GM18858 (cell line): ENCODE measurements at regions not wholly inside any gene's neighbourhood (a gene's known extent, or its start where the extent isn't known, plus 50 kb on each side); places are given as distances from the start of the nearest gene placed in this dataset.

Experiments used
- ATAC-seq: cut with Tn5 transposase; IDR thresholded peaks from one replicate; pipeline ENCODE4 v1.9.1; 2021; ENCODE audit not compliant: unreplicated experiment

DNA sequence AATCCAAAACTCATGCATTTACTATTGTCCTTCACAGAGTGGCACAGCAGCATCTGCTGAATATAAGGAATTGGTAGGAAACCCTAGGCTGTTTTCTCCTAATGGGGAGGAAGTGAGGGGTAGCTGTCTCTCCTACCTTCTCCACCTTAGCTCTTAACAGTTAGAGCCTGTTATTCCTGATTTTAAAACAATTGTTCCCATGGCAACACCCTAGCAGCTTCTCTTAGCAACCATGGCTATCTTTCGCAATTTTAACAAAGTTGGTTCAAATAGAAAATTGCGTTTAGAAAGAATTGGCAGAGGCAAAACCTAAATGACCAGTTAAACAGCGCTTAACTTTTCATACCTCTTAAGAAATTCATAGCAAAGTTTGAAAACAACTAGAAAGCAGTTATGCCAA lies 603.4 kb upstream of the AUTS2 start:
- no peak for ATAC-seq

DNA sequence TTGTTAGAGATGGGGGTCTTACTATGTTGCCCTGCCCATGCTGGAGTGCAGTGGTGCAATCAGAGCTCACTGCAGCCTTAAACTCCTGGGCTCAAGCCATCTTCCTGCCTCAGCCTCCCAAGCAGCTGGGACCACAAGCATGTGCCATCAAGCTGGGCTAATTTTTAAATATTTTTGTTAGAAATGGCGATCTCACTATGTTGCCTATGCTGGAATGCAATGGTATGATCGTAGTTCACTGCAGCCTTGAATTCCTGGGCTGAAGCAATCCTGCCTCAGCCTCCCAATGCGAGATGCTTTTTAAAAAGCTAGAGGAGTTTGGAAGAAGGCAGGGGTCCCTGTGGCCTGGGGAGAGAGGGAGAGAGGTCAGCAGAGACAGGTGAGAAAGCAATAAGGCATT lies 600.1 kb upstream of the AUTS2 start:
- ATAC-seq: no peak

DNA sequence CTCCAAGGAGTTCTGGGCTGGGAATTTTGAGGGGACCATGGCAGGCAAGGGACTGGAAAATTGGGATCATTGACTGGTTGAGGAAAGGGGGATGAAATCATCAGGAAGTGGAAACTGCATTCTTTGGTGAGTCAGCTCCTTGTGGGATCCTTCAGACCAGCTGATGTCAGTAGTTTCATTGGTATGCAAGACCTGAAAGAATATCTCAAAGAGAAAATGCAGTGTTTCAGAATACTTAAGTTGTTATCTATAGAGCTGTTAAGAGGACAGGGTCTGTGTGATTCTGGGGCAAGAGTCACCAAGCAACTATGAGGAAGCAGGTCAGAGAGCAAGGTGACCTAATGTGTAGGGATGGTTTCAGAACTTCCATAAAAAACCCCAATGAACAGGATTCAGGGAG lies 595.9 kb upstream of the AUTS2 start:
- no peak for ATAC-seq

DNA sequence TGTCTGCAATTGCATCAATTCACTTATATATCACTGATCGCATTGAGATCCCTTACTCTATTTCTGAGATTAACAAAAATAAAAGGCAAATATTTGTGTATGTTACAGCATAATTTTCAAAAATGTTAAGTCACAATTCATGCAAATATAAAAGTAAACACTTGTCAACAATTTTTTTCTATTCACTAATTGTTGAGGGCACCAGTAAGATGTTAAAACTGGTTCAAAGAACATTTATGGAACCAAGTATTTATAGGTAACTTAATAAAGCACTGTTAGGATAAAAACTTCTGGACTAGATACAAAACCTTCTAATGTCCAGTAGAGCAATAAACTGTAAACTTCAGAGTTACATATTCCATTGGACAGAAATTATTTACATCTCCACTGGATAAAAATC lies 586.1 kb upstream of the AUTS2 start:
- no peak for ATAC-seq

DNA sequence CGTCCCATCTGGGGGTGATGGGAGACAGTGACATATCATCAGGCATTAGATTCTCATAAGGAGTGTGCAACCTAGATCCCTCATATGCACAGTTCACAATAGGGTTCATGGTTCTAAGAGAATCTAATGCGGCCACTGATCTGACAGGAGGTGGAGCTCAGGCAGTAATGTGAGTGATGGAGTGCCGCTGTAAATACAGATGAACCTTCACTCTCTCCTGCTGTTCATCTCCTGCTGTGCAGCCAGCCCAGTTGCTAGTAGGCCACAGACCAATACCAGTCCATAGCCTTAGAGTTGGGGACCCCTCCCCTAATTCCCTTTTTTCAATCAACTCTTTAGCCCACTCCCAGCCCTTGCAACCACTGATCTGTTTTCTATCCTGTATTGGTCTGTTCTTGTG lies 581.1 kb upstream of the AUTS2 start:
- ATAC-seq: no peak

DNA sequence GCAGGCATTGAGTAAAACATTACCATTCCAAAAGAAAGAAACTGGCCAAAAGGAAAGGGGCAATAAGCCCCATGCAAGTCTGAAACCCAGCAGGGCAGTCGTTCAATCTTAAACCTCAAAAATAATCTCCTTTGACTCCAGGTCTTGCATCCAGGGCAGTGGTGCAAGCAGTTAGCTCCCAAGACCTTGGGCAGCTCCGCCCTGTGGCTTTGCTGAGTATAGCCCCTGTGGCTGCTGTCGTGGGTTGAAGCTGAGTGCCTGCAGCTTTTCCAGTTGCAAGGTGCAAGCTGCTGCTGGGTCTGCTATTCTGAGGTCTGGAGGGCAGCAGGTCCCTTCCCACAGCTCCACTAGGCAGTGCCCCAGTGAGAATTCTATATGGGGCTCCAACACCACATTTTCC lies 580.1 kb upstream of the AUTS2 start:
- ATAC-seq: no peak

DNA sequence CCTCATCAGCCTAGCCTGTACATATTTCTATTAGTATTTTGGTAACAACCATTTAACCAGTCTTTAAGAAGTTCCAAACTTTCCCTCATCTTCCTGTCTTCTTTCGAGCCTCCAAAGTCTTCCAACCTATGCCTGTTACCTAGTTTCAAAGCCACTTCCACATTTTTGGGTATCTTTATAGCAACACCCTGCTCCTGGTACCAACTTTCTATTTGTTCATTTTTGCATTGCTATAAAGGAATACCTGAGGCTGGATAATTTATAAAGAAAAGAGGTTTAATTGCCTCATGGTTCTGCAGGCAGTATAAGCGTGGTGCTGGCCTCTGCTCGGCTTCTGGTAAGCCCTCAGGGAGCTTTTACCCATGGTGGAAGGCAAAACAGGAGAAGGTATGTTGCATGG lies 578.8 kb upstream of the AUTS2 start:
- ATAC-seq: no peak

DNA sequence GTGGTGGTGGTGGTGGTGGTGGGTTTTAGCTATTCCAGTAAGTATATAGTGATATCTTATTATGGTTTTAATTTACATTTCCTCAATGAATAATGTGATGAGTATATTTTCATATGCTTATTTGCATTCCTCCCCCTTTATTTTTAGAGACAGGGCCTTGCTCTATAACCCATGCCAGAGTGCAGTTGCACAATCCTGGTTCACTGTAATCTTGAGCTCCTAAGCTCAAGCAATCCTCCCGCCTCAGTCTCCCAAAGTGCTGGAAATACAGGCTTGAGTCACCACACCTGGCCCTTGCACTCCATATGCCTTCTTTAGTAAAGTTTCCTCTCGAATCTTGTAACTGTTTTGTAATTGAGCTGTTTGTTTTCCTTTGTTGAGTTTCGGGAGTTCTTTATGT lies 577.7 kb upstream of the AUTS2 start:
- no peak for ATAC-seq

DNA sequence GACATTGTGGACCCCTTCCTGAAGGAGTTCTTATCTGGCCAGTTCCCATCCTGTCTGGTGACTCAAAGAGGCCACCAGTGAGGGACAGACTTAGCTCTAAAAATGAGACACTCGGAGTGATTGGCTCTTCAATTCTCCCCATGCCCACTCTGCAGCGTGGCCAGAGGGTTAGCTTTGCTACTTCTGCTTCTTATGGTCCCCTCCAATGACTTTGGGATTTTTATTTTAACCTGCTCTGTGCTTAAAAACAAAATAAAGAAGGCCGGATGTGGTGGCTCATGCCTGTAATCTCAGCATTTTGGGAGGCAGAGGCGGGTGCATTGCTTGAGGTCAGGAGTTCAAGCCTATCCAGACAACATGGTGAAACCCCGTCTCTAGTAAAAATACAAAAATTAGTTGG lies 573.0 kb upstream of the AUTS2 start:
- no peak for ATAC-seq

DNA sequence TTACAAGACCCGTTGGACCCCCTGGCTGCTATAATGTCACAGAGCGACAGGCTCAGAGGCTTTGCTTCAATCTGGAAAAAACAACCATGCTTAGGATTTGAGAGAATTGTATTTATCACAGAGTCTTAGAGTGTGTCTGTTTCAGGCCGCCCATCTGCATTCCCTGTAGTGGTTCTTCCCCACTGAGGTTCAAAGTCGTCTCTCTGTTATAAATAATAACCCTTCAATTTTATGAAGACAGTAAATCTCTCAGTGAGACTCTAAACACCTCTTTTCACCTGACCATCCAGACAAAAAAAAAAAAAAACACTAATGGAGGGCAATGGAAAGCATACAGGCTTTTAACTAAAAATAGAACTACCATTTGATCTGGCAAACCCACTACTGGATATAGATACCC lies 565.4 kb upstream of the AUTS2 start:
- no peak for ATAC-seq

DNA sequence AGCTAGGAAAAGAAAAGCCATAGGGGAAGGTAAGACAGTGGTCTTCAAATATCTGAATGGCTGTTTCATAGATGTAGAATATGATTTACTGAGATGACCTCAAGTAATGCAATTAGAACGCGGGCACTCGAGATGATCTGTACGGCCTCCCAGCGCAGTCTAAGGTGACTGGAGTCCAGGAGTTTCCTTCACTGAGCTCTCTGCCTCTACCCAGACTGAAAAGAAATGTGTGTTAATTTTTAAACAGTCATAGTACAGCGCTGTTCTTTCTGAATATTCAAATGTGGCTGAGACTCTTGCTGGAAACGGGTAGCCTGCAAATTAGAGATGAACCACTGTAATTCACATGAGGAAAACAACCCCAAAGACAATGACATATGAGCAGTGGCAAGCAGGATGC lies 562.4 kb upstream of the AUTS2 start:
- ATAC-seq: no peak

DNA sequence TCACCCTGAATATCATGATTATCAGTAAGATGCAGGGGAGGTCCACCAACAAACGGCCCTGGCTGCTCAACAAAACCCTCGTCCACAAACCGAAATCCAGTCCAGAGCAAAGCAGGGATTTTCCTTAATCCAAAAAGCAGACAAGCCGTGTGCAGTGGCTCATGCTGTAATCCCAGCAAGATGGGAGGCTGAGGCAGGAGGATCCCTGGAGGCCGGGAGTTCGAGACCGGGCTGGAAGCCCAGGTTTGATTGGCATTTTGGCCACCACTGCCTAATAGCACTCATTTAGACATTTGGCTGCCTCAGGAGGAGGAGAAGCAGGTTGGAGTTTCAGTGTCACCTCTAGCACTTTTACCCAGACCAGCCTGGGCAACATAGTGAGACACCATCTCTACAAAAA lies 562.0 kb upstream of the AUTS2 start:
- no peak for ATAC-seq

DNA sequence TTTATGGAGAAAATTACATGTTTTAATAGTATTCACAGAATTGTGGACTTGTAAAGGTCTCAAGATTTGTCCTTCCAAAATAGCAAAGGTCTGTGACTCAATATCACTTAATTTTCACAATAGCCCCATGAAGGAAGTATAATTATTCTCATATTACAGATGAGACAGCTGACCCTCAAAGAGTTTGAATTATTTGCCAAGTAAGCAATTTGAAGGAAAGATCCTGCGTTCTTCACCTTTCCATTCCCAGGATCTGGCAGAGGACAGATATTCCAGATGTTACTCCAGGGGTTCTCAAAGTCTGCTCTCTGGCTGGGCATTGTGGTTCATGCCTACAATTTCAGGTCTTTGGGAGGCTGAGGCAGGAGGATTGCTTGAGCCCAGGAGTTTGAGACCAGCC lies 559.4 kb upstream of the AUTS2 start:
- ATAC-seq: no peak

DNA sequence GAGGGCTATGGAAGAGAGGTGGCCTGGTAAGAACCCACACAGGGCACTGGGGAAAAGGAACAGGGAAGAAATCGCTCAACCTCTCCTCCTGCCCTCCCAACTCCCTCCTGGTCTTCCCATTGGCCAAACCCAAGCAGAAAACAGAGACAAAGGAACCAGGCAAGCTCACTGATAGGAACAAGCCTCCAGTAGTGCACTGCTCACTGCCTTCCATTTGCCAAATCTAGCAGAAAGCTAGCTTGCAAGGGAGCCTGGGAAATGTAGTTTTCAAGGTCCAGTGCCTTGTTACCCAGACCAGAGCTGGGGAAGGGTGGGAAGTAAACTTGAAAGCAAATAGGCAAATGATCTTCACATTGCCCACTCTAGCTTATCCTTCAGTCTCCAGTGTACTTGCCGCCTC lies 556.1 kb upstream of the AUTS2 start:
- ATAC-seq: no peak

DNA sequence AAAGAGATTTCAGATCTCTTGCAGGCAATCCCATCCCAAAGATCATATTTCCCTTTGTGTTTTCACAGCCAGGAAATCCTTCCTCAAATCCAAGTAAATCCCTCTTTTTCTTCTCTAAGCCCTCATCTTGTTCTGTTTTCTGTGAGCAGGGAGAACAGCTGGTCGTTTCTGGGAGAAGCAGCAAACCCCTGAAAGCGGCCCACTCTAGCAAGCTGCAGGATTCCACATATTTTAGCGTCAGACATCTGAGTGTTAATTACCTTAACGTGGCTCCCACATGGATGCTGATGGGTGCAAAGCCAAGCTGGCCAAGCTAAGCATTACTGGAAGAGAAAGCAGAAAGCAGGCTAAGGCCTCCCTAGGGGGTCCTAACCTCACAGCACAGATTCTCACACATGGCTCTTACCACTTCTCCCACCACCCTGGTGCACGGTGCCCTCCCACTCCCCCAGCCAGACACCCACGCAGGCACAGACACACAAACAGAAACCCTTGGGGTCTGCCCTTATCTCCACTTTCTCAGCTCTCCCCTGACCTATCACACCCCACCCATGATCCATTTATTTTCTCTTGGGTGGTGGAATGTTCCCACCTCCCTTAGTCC lies 551.0 kb upstream of the AUTS2 start:
- no peak for ATAC-seq

DNA sequence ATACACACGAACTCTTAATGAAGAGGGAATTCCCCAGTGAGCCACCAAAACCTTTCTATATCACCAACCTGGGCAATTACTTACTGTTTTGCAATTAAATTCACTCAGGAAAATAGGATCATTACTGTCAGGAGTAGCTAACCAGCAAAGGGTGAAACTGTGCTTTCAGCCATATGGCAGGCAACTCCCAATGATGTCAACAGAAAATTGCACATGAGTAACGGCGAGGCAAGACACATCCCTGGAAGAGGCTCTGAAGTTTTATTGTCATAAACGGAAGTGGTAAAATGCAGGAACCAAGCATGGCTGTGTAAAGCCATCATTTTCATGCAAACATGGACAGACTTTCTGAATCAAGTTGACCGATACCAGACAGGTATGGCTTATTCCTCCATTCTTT lies 548.9 kb upstream of the AUTS2 start:
- no peak for ATAC-seq

DNA sequence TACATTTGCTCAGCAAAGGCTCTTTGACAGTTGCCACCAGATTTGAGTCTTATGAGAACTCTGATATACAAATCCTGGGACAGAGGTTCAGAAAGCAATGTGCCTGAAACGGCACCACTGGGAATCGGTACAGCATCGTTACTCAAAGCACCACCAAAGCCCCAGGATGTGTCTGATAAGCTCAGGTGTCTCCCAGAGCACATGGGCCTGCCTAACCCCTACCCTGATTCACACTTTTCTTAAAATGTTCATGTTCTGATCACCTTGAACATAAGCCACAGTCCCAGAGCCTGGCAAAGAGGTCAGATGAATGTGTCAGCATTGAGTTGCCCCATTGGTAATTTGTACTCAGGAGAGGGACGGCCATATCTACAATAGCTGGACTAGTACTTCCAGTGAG lies 545.8 kb upstream of the AUTS2 start:
- no peak for ATAC-seq

DNA sequence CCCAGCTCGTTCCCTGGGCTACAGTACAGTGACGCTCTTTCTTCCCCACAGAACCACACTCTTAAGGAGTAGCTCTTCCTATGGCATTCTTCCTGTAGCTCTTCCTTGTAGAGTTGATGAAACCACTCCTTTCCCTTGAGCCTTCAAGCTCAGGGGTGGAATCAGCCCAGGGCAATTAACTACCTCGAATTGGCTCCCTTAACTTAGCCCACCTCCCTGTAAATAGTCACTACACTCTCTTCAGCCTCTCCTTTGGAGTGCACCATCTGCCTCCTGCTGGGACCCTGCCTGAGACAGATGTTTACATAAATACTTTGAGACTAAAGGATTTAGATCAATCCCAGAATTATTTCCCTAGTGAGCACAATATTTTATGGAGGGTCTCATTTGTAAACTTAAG lies 537.8 kb upstream of the AUTS2 start:
- ATAC-seq: no peak

DNA sequence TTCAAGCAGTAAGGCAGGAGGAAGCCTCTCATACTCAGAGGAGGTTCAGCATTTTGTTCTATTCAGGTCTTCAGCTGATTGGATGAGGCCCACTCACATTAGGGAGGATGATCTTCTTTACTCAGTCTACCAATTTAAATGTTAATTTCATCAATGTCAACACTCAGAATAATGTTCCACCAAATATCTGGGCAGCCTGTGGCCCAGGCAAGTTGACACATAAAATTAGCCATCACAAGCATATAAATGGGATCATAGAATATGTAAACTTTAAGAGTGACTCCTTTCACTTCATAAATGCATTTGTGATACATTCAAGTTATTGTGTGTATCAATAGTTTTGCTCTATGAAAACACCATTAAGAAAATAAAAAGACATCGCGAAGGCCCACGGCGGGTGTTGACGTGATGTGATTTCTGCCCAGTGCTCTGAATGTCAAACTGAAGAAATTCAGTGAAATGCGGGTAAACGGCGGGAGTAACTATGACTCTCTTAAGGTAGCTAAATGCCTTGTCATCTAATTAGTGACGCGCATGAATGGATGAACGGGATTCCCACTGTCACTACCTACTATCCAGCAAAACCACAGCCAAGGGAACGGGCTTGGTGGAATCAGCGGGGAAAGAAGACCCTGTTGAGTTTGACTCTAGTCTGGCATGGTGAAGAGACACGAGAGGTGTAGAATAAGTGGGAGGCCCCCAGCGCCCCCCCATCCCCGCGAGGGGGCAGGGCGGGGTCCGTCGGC lies 536.1 kb upstream of the AUTS2 start:
- ATAC-seq: no peak

DNA sequence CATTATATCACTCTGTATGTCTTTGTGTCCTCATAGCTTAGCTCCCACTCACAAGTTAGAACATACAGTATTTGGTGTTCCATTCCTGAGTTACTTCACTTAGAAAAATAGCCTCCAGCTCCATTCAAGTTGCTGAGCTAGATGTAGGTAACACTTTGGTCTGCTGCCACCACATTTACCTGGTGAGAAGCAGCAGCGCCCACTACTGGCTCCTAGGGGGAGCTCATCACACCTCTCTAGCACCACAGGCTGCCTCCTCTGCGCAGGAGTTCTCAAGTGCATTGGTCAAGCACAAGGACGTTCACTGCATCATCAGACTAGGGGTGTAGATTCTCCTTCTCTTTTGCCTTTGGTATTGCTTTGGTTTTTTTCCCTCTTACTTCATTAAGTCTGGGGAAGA lies 530.9 kb upstream of the AUTS2 start:
- ATAC-seq: no peak

DNA sequence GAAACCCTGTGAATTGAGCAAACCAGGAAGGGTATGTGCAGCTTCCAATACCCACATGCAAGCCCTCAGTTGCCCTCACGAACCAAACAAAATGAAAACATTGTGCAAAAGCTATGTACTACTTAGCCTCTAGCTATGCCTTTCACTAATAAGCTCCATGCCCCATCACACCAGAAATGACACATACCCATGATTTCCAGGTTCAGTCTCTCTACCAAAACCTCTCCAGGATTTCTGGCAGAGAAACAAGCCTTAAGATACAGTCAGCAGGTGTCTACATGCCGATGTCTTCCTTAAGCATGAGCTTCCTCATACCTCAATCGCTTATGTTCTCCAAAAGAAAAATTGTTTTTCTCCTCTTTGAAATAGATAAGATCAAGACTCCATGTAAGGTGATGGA lies 527.8 kb upstream of the AUTS2 start:
- ATAC-seq: no peak

DNA sequence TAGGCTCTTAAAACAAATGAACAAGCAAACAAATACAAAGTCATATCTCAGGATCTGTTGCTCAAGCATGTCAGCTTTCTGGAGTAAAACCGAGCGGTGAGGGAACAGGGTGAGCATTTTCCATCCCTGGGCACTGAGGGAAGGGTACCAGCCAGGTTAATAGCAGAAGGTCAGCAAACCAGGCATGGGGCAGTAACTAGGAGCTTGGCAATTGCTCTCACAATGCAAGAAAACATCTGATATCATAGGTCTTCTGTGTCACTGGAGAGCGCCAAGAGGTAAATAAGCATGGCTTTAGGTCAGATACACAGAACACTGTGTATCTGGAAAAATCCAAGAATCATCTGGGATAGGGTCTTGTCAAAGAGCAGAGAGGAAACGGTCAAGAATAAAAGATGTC lies 521.7 kb upstream of the AUTS2 start:
- no peak for ATAC-seq
